Neural cell (in vitro differentiated cells): ENCODE measurements at regions not wholly inside any gene's neighbourhood (a gene's known extent, or its start where the extent isn't known, plus 50 kb on each side); places are given as distances from the start of the nearest gene placed in this dataset.
A peak's percentile ranks its signal among the peaks of the same experiment; 100 is the strongest.

ENCODE experiments used
- H2AFZ ChIP-seq: fragments of 200-600, 300-800 bp; sonication (generic), shearing (Covaris generic); 2 replicates; pipeline ENCODE4 v1.6.0; 2014; ENCODE audit warnings: low read depth, mild to moderate bottlenecking, antibody characterized with exemption, low read length, moderate library complexity
- H3F3A ChIP-seq: fragments of 200-600 bp; shearing (Covaris generic); 2 replicates; pipeline ENCODE4 v1.6.1; 2016; ENCODE audit warnings: mild to moderate bottlenecking, moderate library complexity, mixed read lengths, antibody characterized with exemption, low read length; ENCODE audit not compliant: insufficient read depth, poor library complexity, severe bottlenecking
- H3K27ac ChIP-seq: fragments of 200-600, 300-800 bp; sonication (generic), shearing (Covaris generic); 2 replicates; pipeline ENCODE4 v1.5.1; 2014; ENCODE audit warnings: mild to moderate bottlenecking, low read length, moderate library complexity
- H3K27me3 ChIP-seq: fragments of 300-800, 200-600 bp; sonication (generic), shearing (Covaris generic); 2 replicates; pipeline ENCODE4 v1.6.0; 2014; ENCODE audit warnings: mild to moderate bottlenecking, low read depth, low read length, moderate library complexity; ENCODE audit not compliant: insufficient read depth
- H3K36me3 ChIP-seq: fragments of 300-800, 200-600 bp; sonication (generic), shearing (Covaris generic); 2 replicates; pipeline ENCODE4 v1.5.1; 2014; ENCODE audit warnings: mild to moderate bottlenecking, antibody characterized with exemption, low read length, moderate library complexity; ENCODE audit not compliant: insufficient read depth
- H3K4me2 ChIP-seq: fragments of 300-800, 200-600 bp; sonication (generic), shearing (Covaris generic); 2 replicates; pipeline ENCODE4 v1.6.0; 2014; ENCODE audit warnings: mild to moderate bottlenecking, low read length
- H3K4me3 ChIP-seq: fragments of 300-800, 200-600 bp; sonication (generic), shearing (Covaris generic); 2 replicates; pipeline ENCODE4 v1.5.1; 2014; ENCODE audit warnings: mild to moderate bottlenecking, low read length, moderate library complexity
- H3K79me2 ChIP-seq: fragments of 200-600 bp; shearing (Covaris generic); replicated peaks from 2 replicates; pipeline ENCODE4 v1.6.0; 2014; ENCODE audit warnings: mild to moderate bottlenecking, low read length, moderate library complexity; ENCODE audit not compliant: insufficient read depth
- H3K9ac ChIP-seq: fragments of 300-800, 200-600 bp; sonication (generic), shearing (Covaris generic); 2 replicates; pipeline ENCODE4 v1.6.1; 2016; ENCODE audit warnings: mild to moderate bottlenecking, low read length, mixed read lengths
- H3K9me2 ChIP-seq: fragments of 200-600 bp; shearing (Covaris generic); 2 replicates; pipeline ENCODE4 v1.6.1; 2016; ENCODE audit warnings: mild to moderate bottlenecking, low read length, mixed read lengths; ENCODE audit not compliant: insufficient read depth
- H3K9me3 ChIP-seq: fragments of 200-600, 300-800 bp; sonication (generic), shearing (Covaris generic); 2 replicates; pipeline ENCODE4 v1.6.1; 2016; ENCODE audit warnings: mild to moderate bottlenecking, mixed run types, low read length, moderate library complexity, mixed read lengths
- H4K20me1 ChIP-seq: fragments of 200-600 bp; shearing (Covaris generic); 2 replicates; pipeline ENCODE4 v1.6.1; 2016; ENCODE audit warnings: mild to moderate bottlenecking, mixed run types; ENCODE audit not compliant: insufficient read depth
- EP300 ChIP-seq: fragments of 450-650 bp; conservative IDR thresholded peaks from 2 replicates; pipeline ENCODE4 v1.6.1; 2014; ENCODE audit warnings: antibody characterized with exemption, mild to moderate bottlenecking, moderate library complexity; ENCODE audit not compliant: poor library complexity, severe bottlenecking
- EZH2 ChIP-seq: fragments of 200-600, 300-800 bp; shearing (Covaris generic), sonication (generic); IDR thresholded peaks from 2 replicates; pipeline ENCODE4 v1.6.1; 2014; ENCODE audit warnings: antibody characterized with exemption, low read length, borderline replicate concordance, mild to moderate bottlenecking; ENCODE audit not compliant: insufficient read depth, poor library complexity, severe bottlenecking
- MXI1 ChIP-seq: fragments of 450-650 bp; conservative IDR thresholded peaks from 2 replicates; pipeline ENCODE4 v1.6.1; 2014; ENCODE audit warnings: antibody characterized with exemption, mild to moderate bottlenecking; ENCODE audit not compliant: poor library complexity, severe bottlenecking
- POLR2AphosphoS5 ChIP-seq: IDR thresholded peaks from 2 replicates; pipeline ENCODE4 v1.6.1; 2012
- RAD21 ChIP-seq: fragments of 450-650 bp; conservative IDR thresholded peaks from 2 replicates; pipeline ENCODE4 v1.6.1; 2014; ENCODE audit warnings: antibody characterized with exemption, mild to moderate bottlenecking, moderate library complexity
- SMC3 ChIP-seq: fragments of 450-650 bp; conservative IDR thresholded peaks from 2 replicates; pipeline ENCODE4 v1.6.1; 2014; ENCODE audit warnings: antibody characterized with exemption, mild to moderate bottlenecking, moderate library complexity; ENCODE audit not compliant: poor library complexity
- TAF1 ChIP-seq: IDR thresholded peaks from 2 replicates; pipeline ENCODE4 v1.6.1; 2012; ENCODE audit warnings: low read depth
- TF ChIP-seq, protein P1 (sequence below): fragments of 450-650 bp; IDR thresholded peaks from 2 replicates; pipeline ENCODE4 v1.5.1; 2014; ENCODE audit warnings: antibody characterized with exemption, mild to moderate bottlenecking, moderate library complexity; ENCODE audit not compliant: poor library complexity, severe bottlenecking
- TF ChIP-seq, protein P2 (sequence below): IDR thresholded peaks from 2 replicates; pipeline ENCODE4 v1.6.1; 2012; ENCODE audit warnings: borderline replicate concordance

DNA sequence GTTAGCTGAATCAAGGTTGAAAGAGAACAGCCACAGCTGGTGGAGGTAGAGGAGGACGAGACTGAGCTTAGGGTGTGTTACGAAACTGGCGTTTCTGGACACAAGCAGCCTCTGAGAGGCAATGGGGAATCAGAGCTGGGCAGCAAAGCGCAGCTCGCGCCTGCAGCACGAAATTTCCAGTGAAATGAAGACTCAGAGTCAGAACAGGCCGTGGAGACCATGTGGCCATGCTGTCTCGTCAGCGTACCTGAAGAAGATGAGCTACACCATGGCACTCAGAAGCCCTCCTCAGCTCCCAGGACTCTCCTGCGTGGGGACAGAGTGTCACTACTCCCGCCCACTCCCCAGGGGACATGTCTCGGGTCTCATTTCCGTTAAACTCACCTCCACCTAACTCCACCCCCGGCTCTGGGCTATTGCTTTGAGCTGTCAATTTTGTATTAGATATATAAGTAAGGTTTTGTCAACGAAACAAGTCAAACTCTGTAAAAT, 256.9 kb downstream of the ERMARD start:
- H3K4me2 ChIP-seq, result no peak overlapping the region
- H3K27me3 ChIP-seq, result no peaks in the 10 kb centered on the region
- H3K27ac ChIP-seq, result no peak overlapping the region
- H3K36me3 ChIP-seq, result no peaks in the 10 kb centered on the region
- no peak overlapping the region for H3K4me3 ChIP-seq
- H4K20me1 ChIP-seq, result no peaks in the 10 kb centered on the region
- no peak overlapping the region for H2AFZ ChIP-seq
- TF ChIP-seq EP300 (no peak), SMC3 (no peak)
- TF ChIP-seq, protein P1, sequence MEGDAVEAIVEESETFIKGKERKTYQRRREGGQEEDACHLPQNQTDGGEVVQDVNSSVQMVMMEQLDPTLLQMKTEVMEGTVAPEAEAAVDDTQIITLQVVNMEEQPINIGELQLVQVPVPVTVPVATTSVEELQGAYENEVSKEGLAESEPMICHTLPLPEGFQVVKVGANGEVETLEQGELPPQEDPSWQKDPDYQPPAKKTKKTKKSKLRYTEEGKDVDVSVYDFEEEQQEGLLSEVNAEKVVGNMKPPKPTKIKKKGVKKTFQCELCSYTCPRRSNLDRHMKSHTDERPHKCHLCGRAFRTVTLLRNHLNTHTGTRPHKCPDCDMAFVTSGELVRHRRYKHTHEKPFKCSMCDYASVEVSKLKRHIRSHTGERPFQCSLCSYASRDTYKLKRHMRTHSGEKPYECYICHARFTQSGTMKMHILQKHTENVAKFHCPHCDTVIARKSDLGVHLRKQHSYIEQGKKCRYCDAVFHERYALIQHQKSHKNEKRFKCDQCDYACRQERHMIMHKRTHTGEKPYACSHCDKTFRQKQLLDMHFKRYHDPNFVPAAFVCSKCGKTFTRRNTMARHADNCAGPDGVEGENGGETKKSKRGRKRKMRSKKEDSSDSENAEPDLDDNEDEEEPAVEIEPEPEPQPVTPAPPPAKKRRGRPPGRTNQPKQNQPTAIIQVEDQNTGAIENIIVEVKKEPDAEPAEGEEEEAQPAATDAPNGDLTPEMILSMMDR, result no peak
- no peaks in the 10 kb centered on the region for H3K79me2 ChIP-seq
- peaks cover 8% of the 10 kb centered on the region for H3K9me3 ChIP-seq
- no peaks in the 10 kb centered on the region for H3K9me2 ChIP-seq
- H3F3A ChIP-seq, result peaks cover 6% of the 10 kb centered on the region
- no peak overlapping the region for H3K9ac ChIP-seq

DNA sequence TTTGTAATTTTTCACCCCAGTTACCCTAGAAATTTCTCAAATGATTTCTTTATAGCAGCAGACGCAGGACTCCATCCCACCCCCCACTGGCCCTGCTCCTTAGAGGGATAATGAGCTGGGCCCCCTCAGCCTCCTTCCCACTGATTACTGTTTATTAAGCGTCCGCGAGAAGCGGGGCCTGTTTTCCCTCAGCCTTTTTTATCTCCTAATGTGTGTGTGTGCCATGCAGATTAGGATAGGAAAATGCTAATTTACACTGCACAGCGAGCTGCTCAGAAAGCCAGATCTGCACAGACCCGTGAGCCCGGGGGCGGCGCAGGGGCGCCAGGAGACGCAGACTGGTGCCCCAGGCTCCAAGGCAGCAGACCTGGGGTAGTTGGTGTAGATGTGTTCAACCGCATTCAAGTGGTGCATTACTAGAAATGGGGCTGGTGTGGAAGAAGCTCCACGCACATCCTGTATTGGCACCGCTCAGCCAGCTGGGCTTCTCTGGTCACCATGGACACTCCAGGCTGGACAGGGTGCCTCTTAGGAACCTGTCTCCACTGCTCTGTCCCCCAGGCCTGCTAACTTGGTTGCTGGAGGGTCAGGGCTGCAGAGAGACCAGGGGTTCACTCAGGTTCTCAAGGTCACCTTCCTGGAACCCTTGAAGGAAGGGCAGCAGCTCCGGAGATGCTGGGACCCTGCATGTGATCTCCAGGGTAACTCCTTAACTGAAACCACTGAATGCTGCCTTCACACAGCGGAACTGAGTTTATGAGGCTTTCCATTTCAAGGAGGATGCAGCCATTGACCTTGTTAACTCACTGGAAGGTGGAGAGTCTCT, 256.3 kb downstream of the ERMARD start:
- Histone ChIP-seq H3K4me3 (peak overlapping the region; percentile 38), H3K9ac (peak overlapping the region; percentile 55), H2AFZ (peak overlapping the region; percentile 57), H3K27ac (peak overlapping the region; percentile 53), H3K4me2 (peak overlapping the region; percentile 45), H3K9me2 (no peaks in the 10 kb centered on the region), H4K20me1 (no peaks in the 10 kb centered on the region), H3F3A (peaks cover 6% of the 10 kb centered on the region), H3K27me3 (no peaks in the 10 kb centered on the region), H3K36me3 (no peaks in the 10 kb centered on the region), H3K9me3 (peaks cover 13% of the 10 kb centered on the region), H3K79me2 (no peaks in the 10 kb centered on the region)
- no peak for TF ChIP-seq POLR2AphosphoS5
- TF ChIP-seq, protein P2, sequence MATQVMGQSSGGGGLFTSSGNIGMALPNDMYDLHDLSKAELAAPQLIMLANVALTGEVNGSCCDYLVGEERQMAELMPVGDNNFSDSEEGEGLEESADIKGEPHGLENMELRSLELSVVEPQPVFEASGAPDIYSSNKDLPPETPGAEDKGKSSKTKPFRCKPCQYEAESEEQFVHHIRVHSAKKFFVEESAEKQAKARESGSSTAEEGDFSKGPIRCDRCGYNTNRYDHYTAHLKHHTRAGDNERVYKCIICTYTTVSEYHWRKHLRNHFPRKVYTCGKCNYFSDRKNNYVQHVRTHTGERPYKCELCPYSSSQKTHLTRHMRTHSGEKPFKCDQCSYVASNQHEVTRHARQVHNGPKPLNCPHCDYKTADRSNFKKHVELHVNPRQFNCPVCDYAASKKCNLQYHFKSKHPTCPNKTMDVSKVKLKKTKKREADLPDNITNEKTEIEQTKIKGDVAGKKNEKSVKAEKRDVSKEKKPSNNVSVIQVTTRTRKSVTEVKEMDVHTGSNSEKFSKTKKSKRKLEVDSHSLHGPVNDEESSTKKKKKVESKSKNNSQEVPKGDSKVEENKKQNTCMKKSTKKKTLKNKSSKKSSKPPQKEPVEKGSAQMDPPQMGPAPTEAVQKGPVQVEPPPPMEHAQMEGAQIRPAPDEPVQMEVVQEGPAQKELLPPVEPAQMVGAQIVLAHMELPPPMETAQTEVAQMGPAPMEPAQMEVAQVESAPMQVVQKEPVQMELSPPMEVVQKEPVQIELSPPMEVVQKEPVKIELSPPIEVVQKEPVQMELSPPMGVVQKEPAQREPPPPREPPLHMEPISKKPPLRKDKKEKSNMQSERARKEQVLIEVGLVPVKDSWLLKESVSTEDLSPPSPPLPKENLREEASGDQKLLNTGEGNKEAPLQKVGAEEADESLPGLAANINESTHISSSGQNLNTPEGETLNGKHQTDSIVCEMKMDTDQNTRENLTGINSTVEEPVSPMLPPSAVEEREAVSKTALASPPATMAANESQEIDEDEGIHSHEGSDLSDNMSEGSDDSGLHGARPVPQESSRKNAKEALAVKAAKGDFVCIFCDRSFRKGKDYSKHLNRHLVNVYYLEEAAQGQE, result no peak
- TF ChIP-seq EZH2, result no peak
- TF ChIP-seq RAD21, result no peak
- TF ChIP-seq, protein P1, result no peak
- TF ChIP-seq EP300, result no peak
- no peak for TF ChIP-seq TAF1
- no peak for TF ChIP-seq MXI1
- no peak for TF ChIP-seq SMC3
